PC-3 (cell line): ENCODE measurements at regions not wholly inside any gene's neighbourhood (a gene's known extent, or its start where the extent isn't known, plus 50 kb on each side); places are given as distances from the start of the nearest gene placed in this dataset.

Source experiments
- ATAC-seq: fragments of 200-7000 bp; cut with Tn5 transposase; 2 replicates; pipeline ENCODE4 v1.9.1; 2020; ENCODE audit warnings: mild to moderate bottlenecking, moderate library complexity
- BruUV-seq: library from RNA; stranded (reverse); fragments of 400-500 nt; replicated peaks from 2 replicates; lab custom pipeline; 2021; lab: Mats Ljungman, UMichigan
- CTCF ChIA-PET: fragments of 300-600 bp; sonication (Branson Sonifier 250); formaldehyde crosslinking; loops from one replicate; lab custom pipeline; 2022; ENCODE audit warnings: antibody characterized with exemption; lab: Charles Lee
- POLR2A ChIA-PET: fragments of 300-600 bp; sonication (Branson Sonifier 250); formaldehyde crosslinking; loops from one replicate; lab custom pipeline; 2022; ENCODE audit warnings: antibody characterized with exemption; ENCODE audit not compliant: unreplicated experiment; lab: Charles Lee
- DNase-seq: peaks from one replicate; pipeline ENCODE4 v3.0.0-alpha.2; 2015
- H2AFZ ChIP-seq: fragments of 300-600 bp; sonication (generic); 2 replicates; pipeline ENCODE4 v1.6.0; 2016; ENCODE audit warnings: antibody characterized with exemption, low read length
- H3F3A ChIP-seq: fragments of 300-600 bp; sonication (generic); one replicate; pipeline ENCODE4 v1.6.0; 2017; ENCODE audit warnings: antibody characterized with exemption, low read length, control low read depth, mild to moderate bottlenecking; ENCODE audit not compliant: unreplicated experiment
- H3K27ac ChIP-seq: fragments of 300-600 bp; sonication (generic); 2 replicates; pipeline ENCODE4 v1.5.1; 2016; ENCODE audit warnings: mild to moderate bottlenecking, low read length
- H3K27me3 ChIP-seq: fragments of 300-600 bp; sonication (generic); 2 replicates; pipeline ENCODE4 v1.6.1; 2016; ENCODE audit warnings: low read length, mixed read lengths
- H3K36me3 ChIP-seq: fragments of 300-600 bp; sonication (generic); 2 replicates; pipeline ENCODE4 v1.6.1; 2016; ENCODE audit warnings: low read depth, mixed run types, low read length, mixed read lengths
- H3K4me1 ChIP-seq: fragments of 300-600 bp; sonication (generic); 2 replicates; pipeline ENCODE4 v1.5.1; 2016; ENCODE audit warnings: low read length; ENCODE audit not compliant: insufficient read depth
- H3K4me2 ChIP-seq: fragments of 300-600 bp; sonication (generic); 2 replicates; pipeline ENCODE4 v1.6.0; 2016; ENCODE audit warnings: low read length
- H3K4me3 ChIP-seq: fragments of 300-600 bp; sonication (generic); 2 replicates; pipeline ENCODE4 v1.5.1; 2016; ENCODE audit warnings: mild to moderate bottlenecking, low read length, mixed read lengths
- H3K79me2 ChIP-seq: fragments of 300-600 bp; sonication (generic); 2 replicates; pipeline ENCODE4 v1.6.1; 2017; ENCODE audit warnings: low read length, mixed read lengths
- H3K9ac ChIP-seq: fragments of 300-600 bp; sonication (generic); 2 replicates; pipeline ENCODE4 v1.6.0; 2016; ENCODE audit warnings: mild to moderate bottlenecking, low read length
- H3K9me2 ChIP-seq: fragments of 300-600 bp; sonication (generic); replicated peaks from 2 replicates; pipeline ENCODE4 v1.6.1; 2016; ENCODE audit warnings: mixed run types, low read length, mixed read lengths
- H3K9me3 ChIP-seq: fragments of 300-600 bp; sonication (generic); 2 replicates; pipeline ENCODE4 v1.6.1; 2016; ENCODE audit warnings: low read length, mixed read lengths
- H4K20me1 ChIP-seq: fragments of 300-600 bp; sonication (generic); 2 replicates; pipeline ENCODE4 v1.6.1; 2016; ENCODE audit warnings: low read length, mixed read lengths
- EZH2 ChIP-seq: fragments of 300-600 bp; sonication (generic); IDR thresholded peaks from one replicate; pipeline ENCODE4 v1.6.1; 2017; ENCODE audit warnings: antibody characterized with exemption, mild to moderate bottlenecking, low read length; ENCODE audit not compliant: unreplicated experiment
- EZH2phosphoT487 ChIP-seq: fragments of 300-600 bp; sonication (generic); IDR thresholded peaks from 2 replicates; pipeline ENCODE4 v1.6.1; 2018; ENCODE audit warnings: mild to moderate bottlenecking, antibody characterized with exemption, low read length, borderline replicate concordance
- intact Hi-C: fragments of 100-400 bp; cut with micrococcal nuclease; formaldehyde crosslinking; loops from 2 replicates; pipeline ENCODE4 v1.9.0; 2023
- TF ChIP-seq, protein P1 (sequence below): fragments of 300-600 bp; sonication (generic); conservative IDR thresholded peaks from 2 replicates; pipeline ENCODE4 v1.5.1; 2017; ENCODE audit warnings: antibody characterized with exemption, low read depth, mild to moderate bottlenecking, low read length

- Histone ChIP-seq H3K27ac (no peak overlapping the region), H3F3A (no peaks in the 10 kb centered on the region), H2AFZ (no peak overlapping the region), H3K4me2 (no peak overlapping the region), H3K9me3 (no peaks in the 10 kb centered on the region), H3K9ac (no peak overlapping the region), H3K36me3 (no peaks in the 10 kb centered on the region), H3K4me1 (no peaks in the 10 kb centered on the region), H4K20me1 (no peaks in the 10 kb centered on the region), H3K79me2 (no peaks in the 10 kb centered on the region), H3K9me2 (no peaks in the 10 kb centered on the region), H3K27me3 (no peaks in the 10 kb centered on the region), H3K4me3 (no peak overlapping the region)
- no TSS peak for BruUV-seq
- DNase-seq (peak; percentile 85), ATAC-seq (peak; percentile 98)
- no peak for TF ChIP-seq EZH2phosphoT487
- TF ChIP-seq, protein P1, sequence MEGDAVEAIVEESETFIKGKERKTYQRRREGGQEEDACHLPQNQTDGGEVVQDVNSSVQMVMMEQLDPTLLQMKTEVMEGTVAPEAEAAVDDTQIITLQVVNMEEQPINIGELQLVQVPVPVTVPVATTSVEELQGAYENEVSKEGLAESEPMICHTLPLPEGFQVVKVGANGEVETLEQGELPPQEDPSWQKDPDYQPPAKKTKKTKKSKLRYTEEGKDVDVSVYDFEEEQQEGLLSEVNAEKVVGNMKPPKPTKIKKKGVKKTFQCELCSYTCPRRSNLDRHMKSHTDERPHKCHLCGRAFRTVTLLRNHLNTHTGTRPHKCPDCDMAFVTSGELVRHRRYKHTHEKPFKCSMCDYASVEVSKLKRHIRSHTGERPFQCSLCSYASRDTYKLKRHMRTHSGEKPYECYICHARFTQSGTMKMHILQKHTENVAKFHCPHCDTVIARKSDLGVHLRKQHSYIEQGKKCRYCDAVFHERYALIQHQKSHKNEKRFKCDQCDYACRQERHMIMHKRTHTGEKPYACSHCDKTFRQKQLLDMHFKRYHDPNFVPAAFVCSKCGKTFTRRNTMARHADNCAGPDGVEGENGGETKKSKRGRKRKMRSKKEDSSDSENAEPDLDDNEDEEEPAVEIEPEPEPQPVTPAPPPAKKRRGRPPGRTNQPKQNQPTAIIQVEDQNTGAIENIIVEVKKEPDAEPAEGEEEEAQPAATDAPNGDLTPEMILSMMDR: peak; percentile 66
- POLR2A ChIA-PET: no interaction called here
- intact Hi-C loops: loop anchor here (1.0 kb wide), 1 partner anchor 51 kb away; no protein-coding TSS in a partner anchor
- CTCF ChIA-PET: no interaction called here
Measured at GRCh38 chr13:97749174-97749573, 204.3 kb upstream of the IPO5 start.

GRCh38 chr13:97751477-97751876 is 202.0 kb upstream of the IPO5 start:
- Histone ChIP-seq H3K4me3 (no peak overlapping the region), H3K9me3 (no peaks in the 10 kb centered on the region), H3K27ac (no peak overlapping the region), H3F3A (no peaks in the 10 kb centered on the region), H3K79me2 (no peaks in the 10 kb centered on the region), H3K9ac (no peak overlapping the region), H3K36me3 (no peaks in the 10 kb centered on the region), H3K4me2 (no peak overlapping the region), H2AFZ (no peak overlapping the region), H3K27me3 (0 out of 2 replicates have a peak, but pooled peaks cover 3% of the 10 kb centered on the region), H4K20me1 (no peaks in the 10 kb centered on the region), H3K9me2 (no peaks in the 10 kb centered on the region), H3K4me1 (no peaks in the 10 kb centered on the region)
- no peak for TF ChIP-seq EZH2phosphoT487
- no peak for TF ChIP-seq EZH2
- POLR2A ChIA-PET: no interaction called here
- CTCF ChIA-PET: no interaction called here
- DNase-seq (no peak), ATAC-seq (no peak)
- no TSS peak for BruUV-seq
- intact Hi-C loops: no loop called here

- ChIA-PET POLR2A (no interaction called here), CTCF (no interaction called here)
- H3K4me1 ChIP-seq: no peaks in the 10 kb centered on the region
- H3F3A ChIP-seq: no peaks in the 10 kb centered on the region
- H3K36me3 ChIP-seq: no peaks in the 10 kb centered on the region
- no peaks in the 10 kb centered on the region for H3K79me2 ChIP-seq
- H3K9me2 ChIP-seq: no peaks in the 10 kb centered on the region
- no peak for DNase-seq
- H3K9ac ChIP-seq: no peak overlapping the region
- H3K4me2 ChIP-seq: no peak overlapping the region
- H3K4me3 ChIP-seq: no peak overlapping the region
- no peaks in the 10 kb centered on the region for H3K9me3 ChIP-seq
- no peak overlapping the region for H2AFZ ChIP-seq
- TF ChIP-seq EZH2 (no peak), EZH2phosphoT487 (no peak)
- TF ChIP-seq, protein P1: no peak
- intact Hi-C loops: no loop called here
- BruUV-seq: no TSS peak
- no peak for ATAC-seq
- H4K20me1 ChIP-seq: no peaks in the 10 kb centered on the region
- 0 out of 2 replicates have a peak, but pooled peaks cover 9% of the 10 kb centered on the region for H3K27me3 ChIP-seq
- H3K27ac ChIP-seq: no peak overlapping the region
Measured at GRCh38 chr13:97752961-97753668, 200.4 kb upstream of the IPO5 start.
